IMR-90 (cell line): ENCODE measurements at regions not wholly inside any gene's neighbourhood (a gene's known extent, or its start where the extent isn't known, plus 50 kb on each side); places are given as distances from the start of the nearest gene placed in this dataset.

ENCODE experiments used
- ATAC-seq: fragments of 200-7000 bp; cut with Tn5 transposase; 2 replicates; pipeline ENCODE4 v1.9.1; 2020; ENCODE audit warnings: low read depth, mild to moderate bottlenecking, moderate library complexity
- BruUV-seq: library from RNA; stranded (reverse); fragments of 400-500 nt; replicated peaks from 2 replicates; lab custom pipeline; 2021; lab: Mats Ljungman, UMichigan
- CTCF ChIA-PET: fragments of 300-600 bp; formaldehyde crosslinking; extraction: SDS; loops from one replicate; lab custom pipeline; 2021; ENCODE audit warnings: antibody characterized with exemption; lab: Yijun Ruan, JAX
- POLR2A ChIA-PET: fragments of 300-600 bp; sonication (Branson Sonifier 250); formaldehyde crosslinking; loops from one replicate; lab custom pipeline; 2022; ENCODE audit warnings: antibody characterized with exemption; ENCODE audit not compliant: unreplicated experiment; lab: Charles Lee
- DNase-seq: peaks from one replicate; pipeline ENCODE4 v3.0.0; 2013
- H2AFZ ChIP-seq: replicated peaks from 2 replicates; pipeline ENCODE3; 2013; ENCODE audit warnings: low read length, mild to moderate bottlenecking; ENCODE audit not compliant: poor library complexity
- H2AK5ac ChIP-seq: 2 replicates; pipeline ENCODE4 v1.6.1; 2013; ENCODE audit warnings: low read depth, low read length, inconsistent platforms
- H2AK9ac ChIP-seq: replicated peaks from 2 replicates; pipeline ENCODE3; 2013; ENCODE audit warnings: mild to moderate bottlenecking, low read depth, low read length, moderate library complexity; ENCODE audit not compliant: poor library complexity
- H2BK120ac ChIP-seq: 2 replicates; pipeline ENCODE4 v1.6.1; 2013; ENCODE audit warnings: low read depth, low read length, inconsistent platforms
- H2BK15ac ChIP-seq: 3 replicates; pipeline ENCODE4 v1.6.1; 2013; ENCODE audit warnings: low read depth, low read length, inconsistent platforms
- H2BK20ac ChIP-seq: 2 replicates; pipeline ENCODE4 v1.6.1; 2013; ENCODE audit warnings: low read depth, mild to moderate bottlenecking, inconsistent platforms, low read length, moderate library complexity
- H2BK5ac ChIP-seq: 2 replicates; pipeline ENCODE4 v1.6.1; 2013; ENCODE audit warnings: mild to moderate bottlenecking, low read depth, low read length, inconsistent platforms; ENCODE audit not compliant: poor library complexity, severe bottlenecking
- H3K14ac ChIP-seq: replicated peaks from 2 replicates; pipeline ENCODE4 v1.6.1; 2013; ENCODE audit warnings: low read depth, low read length, inconsistent platforms
- H3K18ac ChIP-seq: 2 replicates; pipeline ENCODE4 v1.6.1; 2013; ENCODE audit warnings: low read depth, low read length, control low read depth
- H3K23ac ChIP-seq: 2 replicates; pipeline ENCODE4 v1.6.1; 2013; ENCODE audit warnings: low read depth, low read length, inconsistent platforms
- H3K27ac ChIP-seq: 2 replicates; pipeline ENCODE4 v1.5.1; 2013; ENCODE audit warnings: mild to moderate bottlenecking, control low read depth, low read length; ENCODE audit not compliant: insufficient read depth
- H3K27me3 ChIP-seq: 2 replicates; pipeline ENCODE4 v1.6.1; 2013; ENCODE audit warnings: low read length; ENCODE audit not compliant: control insufficient read depth, insufficient read depth
- H3K36me3 ChIP-seq: 2 replicates; pipeline ENCODE4 v1.6.1; 2013; ENCODE audit warnings: low read length, mixed read lengths; ENCODE audit not compliant: control insufficient read depth, insufficient read depth
- H3K4ac ChIP-seq: 2 replicates; pipeline ENCODE4 v1.6.1; 2013; ENCODE audit warnings: low read depth, low read length, inconsistent platforms
- H3K4me1 ChIP-seq: 2 replicates; pipeline ENCODE4 v1.6.1; 2013; ENCODE audit warnings: low read length, mixed read lengths; ENCODE audit not compliant: control insufficient read depth, insufficient read depth
- H3K4me2 ChIP-seq: 2 replicates; pipeline ENCODE4 v1.6.1; 2013; ENCODE audit warnings: low read depth, mild to moderate bottlenecking, control low read depth, low read length, moderate library complexity
- H3K4me3 ChIP-seq: 2 replicates; pipeline ENCODE4 v1.5.1; 2013; ENCODE audit warnings: low read depth, mild to moderate bottlenecking, control low read depth, low read length, moderate library complexity; ENCODE audit not compliant: insufficient read depth
- H3K56ac ChIP-seq: 2 replicates; pipeline ENCODE4 v1.6.1; 2013; ENCODE audit warnings: low read length, inconsistent platforms; ENCODE audit not compliant: insufficient read depth; ENCODE audit errors: extremely low read depth
- H3K79me1 ChIP-seq, 2 experiments: 2 replicates each; pipeline ENCODE4 v1.6.1; 2013; ENCODE audit warnings: low read length in 2 of 2, inconsistent platforms in 1 of 2, low read depth in 1 of 2
- H3K9ac ChIP-seq: 2 replicates; pipeline ENCODE4 v1.6.1; 2013; ENCODE audit warnings: low read depth, low read length, control low read depth
- H3K9me1 ChIP-seq: 2 replicates; pipeline ENCODE4 v1.6.1; 2013; ENCODE audit warnings: low read length, inconsistent platforms; ENCODE audit not compliant: insufficient read depth
- H3K9me3 ChIP-seq: 2 replicates; pipeline ENCODE4 v1.6.1; 2013; ENCODE audit warnings: low read length; ENCODE audit not compliant: control insufficient read depth, insufficient read depth
- H4K20me1 ChIP-seq: 2 replicates; pipeline ENCODE4 v1.6.1; 2013; ENCODE audit warnings: low read length, inconsistent platforms; ENCODE audit not compliant: insufficient read depth
- H4K5ac ChIP-seq: 2 replicates; pipeline ENCODE4 v1.6.1; 2013; ENCODE audit warnings: mild to moderate bottlenecking, low read depth, low read length, control low read depth
- H4K8ac ChIP-seq, 2 experiments: 2 replicates each; pipeline ENCODE4 v1.6.1; 2013; ENCODE audit warnings: low read depth in 2 of 2, low read length in 2 of 2, control low read depth in 1 of 2, inconsistent platforms in 1 of 2
- H4K91ac ChIP-seq: 2 replicates; pipeline ENCODE4 v1.6.1; 2013; ENCODE audit warnings: low read depth, low read length, inconsistent platforms; ENCODE audit not compliant: insufficient read depth
- CEBPB ChIP-seq: IDR thresholded peaks from 2 replicates; pipeline ENCODE4 v1.6.1; 2012; ENCODE audit warnings: low read depth, low read length, improper control_type of control experiment
- CHD1 ChIP-seq: IDR thresholded peaks from 2 replicates; pipeline ENCODE4 v1.6.1; 2012; ENCODE audit warnings: low read depth, low read length, improper control_type of control experiment
- CTCF ChIP-seq: conservative IDR thresholded peaks from 2 replicates; pipeline ENCODE4 v1.5.1; 2012; ENCODE audit warnings: mild to moderate bottlenecking, low read depth, low read length, improper control_type of control experiment
- MXI1 ChIP-seq: IDR thresholded peaks from 2 replicates; pipeline ENCODE4 v1.6.1; 2012; ENCODE audit warnings: low read depth, mild to moderate bottlenecking, low read length, moderate library complexity, borderline replicate concordance
- NFE2L2 ChIP-seq: fragments of 150-350 bp; IDR thresholded peaks from 2 replicates; pipeline ENCODE4 v1.6.1; 2016; ENCODE audit warnings: low read depth, mild to moderate bottlenecking, low read length
- POLR2A ChIP-seq: IDR thresholded peaks from 2 replicates; pipeline ENCODE4 v1.6.1; 2012; ENCODE audit warnings: mild to moderate bottlenecking, low read depth, low read length
- RAD21 ChIP-seq: IDR thresholded peaks from 2 replicates; pipeline ENCODE4 v1.6.1; 2012; ENCODE audit warnings: low read length, improper control_type of control experiment
- USF2 ChIP-seq: fragments of 150-350 bp; IDR thresholded peaks from 2 replicates; pipeline ENCODE4 v1.6.1; 2017; ENCODE audit warnings: mild to moderate bottlenecking, antibody characterized with exemption, low read length, low read depth
- dilution Hi-C: fragments of 300-500 bp; cut with HindIII; formaldehyde crosslinking; loops from one replicate; pipeline ENCODE4 v1.14.3; 2018; ENCODE audit warnings: low sequenced_read_pairs; ENCODE audit not compliant: unreplicated experiment
- in situ Hi-C: fragments of 300-500 bp; cut with MboI; formaldehyde crosslinking; loops from 3 replicates; pipeline ENCODE4 v1.14.3; 2019; ENCODE audit warnings: low sequenced_read_pairs, inconsistent platforms, mixed read lengths
- intact Hi-C: fragments of 100-400 bp; cut with micrococcal nuclease; formaldehyde crosslinking; loops from 2 replicates; pipeline ENCODE4 v1.10.0; 2022

GRCh38 chr3:76245622-76246021, 460.3 kb upstream of the ZNF717 start:
- H3K18ac ChIP-seq = no peak overlapping the region
- TF ChIP-seq CHD1 (no peak), RAD21 (no peak), CTCF (no peak), MXI1 (no peak), NFE2L2 (no peak), CEBPB (no peak), POLR2A (no peak), USF2 (no peak)
- H3K14ac ChIP-seq = no peak overlapping the region
- no peak overlapping the region for H3K27ac ChIP-seq
- H3K9ac ChIP-seq = no peak overlapping the region
- H3K27me3 ChIP-seq = no peaks in the 10 kb centered on the region; the same call in 1 of the 2 replicates
- no peaks in the 10 kb centered on the region for H3K9me3 ChIP-seq
- no peaks in the 10 kb centered on the region for H3K4me1 ChIP-seq
- dilution Hi-C loops = no loop called here
- H4K8ac ChIP-seq = no peak overlapping the region
- H3K4me2 ChIP-seq = no peak overlapping the region
- no peaks in the 10 kb centered on the region for H3K36me3 ChIP-seq
- no peak overlapping the region for H2AK9ac ChIP-seq
- POLR2A ChIA-PET = no interaction called here
- intact Hi-C loops = no loop called here
- H3K4me3 ChIP-seq = no peak overlapping the region
- H2BK5ac ChIP-seq = no peak overlapping the region
- no peak overlapping the region for H3K4ac ChIP-seq
- no TSS peak for BruUV-seq
- ATAC-seq (0 out of 2 replicates have a peak, but pooled peaks have one; percentile 49), DNase-seq (no peak)
- no peak overlapping the region for H4K91ac ChIP-seq
- no peaks in the 10 kb centered on the region for H3K79me1 ChIP-seq
- H4K20me1 ChIP-seq = no peaks in the 10 kb centered on the region
- H3K56ac ChIP-seq = no peak overlapping the region
- H4K5ac ChIP-seq = no peak overlapping the region
- H2BK15ac ChIP-seq = no peak overlapping the region
- CTCF ChIA-PET = no interaction called here
- in situ Hi-C loops = no loop called here
- H2AK5ac ChIP-seq = no peak overlapping the region
- H2AFZ ChIP-seq = no peak overlapping the region
- no peak overlapping the region for H2BK20ac ChIP-seq
- no peak overlapping the region for H2BK120ac ChIP-seq
- H3K23ac ChIP-seq = no peak overlapping the region
- H3K9me1 ChIP-seq = no peaks in the 10 kb centered on the region
